Adrenal gland (tissue), 5 donors: ENCODE measurements at regions not wholly inside any gene's neighbourhood (a gene's known extent, or its start where the extent isn't known, plus 50 kb on each side); places are given as distances from the start of the nearest gene placed in this dataset.

ENCODE experiments used
- POLR2A ChIP-seq, 2 donors: fragments of 450-650 bp; IDR thresholded peaks; one replicate each; pipeline ENCODE4 v1.6.1; 2017; ENCODE audit warnings: antibody characterized with exemption in 2 of 2, mild to moderate bottlenecking in 2 of 2, moderate library complexity in 1 of 2
- TF ChIP-seq, protein P1 (sequence below), 6 experiments: fragments of 450-650 bp in 4 of 6; fragments of 200-600 bp in 2 of 6; sonication (generic) in 1 of 6; IDR thresholded peaks; 1 replicate in 5 of 6; 2 replicates in 1 of 6; pipeline versions ENCODE4 v1.5.1 to v1.8.0; 2016 to 2021; ENCODE audit warnings: antibody characterized with exemption in 6 of 6, mild to moderate bottlenecking in 2 of 6, moderate library complexity in 1 of 6
- donor health status: DM: no; HTN: no; CAD: no.

DNA sequence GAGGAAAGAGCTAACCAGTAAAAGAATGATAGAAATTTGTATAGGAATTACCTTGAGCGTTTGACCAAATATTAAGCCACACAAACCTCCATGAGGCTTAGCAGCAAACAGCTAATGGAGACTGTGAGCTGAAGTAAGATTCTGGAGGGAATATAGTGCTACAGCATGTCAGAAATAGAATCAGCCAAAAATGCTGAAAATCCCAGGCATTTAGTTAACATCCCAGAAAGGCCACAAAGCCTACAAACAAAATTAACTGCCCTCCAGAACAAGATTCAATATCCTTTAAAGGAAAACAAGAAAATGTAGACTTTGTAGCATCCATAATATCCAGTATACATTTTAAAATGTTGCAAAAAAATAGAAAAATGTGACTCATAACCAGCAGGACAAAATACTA is 257.8 kb upstream of the TUSC1 start:
- TF ChIP-seq, protein P1, sequence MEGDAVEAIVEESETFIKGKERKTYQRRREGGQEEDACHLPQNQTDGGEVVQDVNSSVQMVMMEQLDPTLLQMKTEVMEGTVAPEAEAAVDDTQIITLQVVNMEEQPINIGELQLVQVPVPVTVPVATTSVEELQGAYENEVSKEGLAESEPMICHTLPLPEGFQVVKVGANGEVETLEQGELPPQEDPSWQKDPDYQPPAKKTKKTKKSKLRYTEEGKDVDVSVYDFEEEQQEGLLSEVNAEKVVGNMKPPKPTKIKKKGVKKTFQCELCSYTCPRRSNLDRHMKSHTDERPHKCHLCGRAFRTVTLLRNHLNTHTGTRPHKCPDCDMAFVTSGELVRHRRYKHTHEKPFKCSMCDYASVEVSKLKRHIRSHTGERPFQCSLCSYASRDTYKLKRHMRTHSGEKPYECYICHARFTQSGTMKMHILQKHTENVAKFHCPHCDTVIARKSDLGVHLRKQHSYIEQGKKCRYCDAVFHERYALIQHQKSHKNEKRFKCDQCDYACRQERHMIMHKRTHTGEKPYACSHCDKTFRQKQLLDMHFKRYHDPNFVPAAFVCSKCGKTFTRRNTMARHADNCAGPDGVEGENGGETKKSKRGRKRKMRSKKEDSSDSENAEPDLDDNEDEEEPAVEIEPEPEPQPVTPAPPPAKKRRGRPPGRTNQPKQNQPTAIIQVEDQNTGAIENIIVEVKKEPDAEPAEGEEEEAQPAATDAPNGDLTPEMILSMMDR (IDR thresholded peaks at IDR 0.05): no peak
- TF ChIP-seq POLR2A (IDR thresholded peaks at IDR 0.05): no peak
